Stimulated activated naive CD4-positive, alpha-beta T cell treated with Interleukin-2 at 50 U/mL for 16 hours (primary cell): ENCODE measurements at regions not wholly inside any gene's neighbourhood (a gene's known extent, or its start where the extent isn't known, plus 50 kb on each side); places are given as distances from the start of the nearest gene placed in this dataset.

Source experiments
- DNase-seq: peaks from one replicate; lab custom pipeline; 2025; lab: John Stamatoyannopoulos, UW

- DNase-seq: no peak
These were observed 79.3 kb upstream of the DRD2 start for GRCh38 chr11:113554526-113554925.

- no peak for DNase-seq
These were observed 78.7 kb upstream of the DRD2 start for GRCh38 chr11:113553915-113554314.

DNA sequence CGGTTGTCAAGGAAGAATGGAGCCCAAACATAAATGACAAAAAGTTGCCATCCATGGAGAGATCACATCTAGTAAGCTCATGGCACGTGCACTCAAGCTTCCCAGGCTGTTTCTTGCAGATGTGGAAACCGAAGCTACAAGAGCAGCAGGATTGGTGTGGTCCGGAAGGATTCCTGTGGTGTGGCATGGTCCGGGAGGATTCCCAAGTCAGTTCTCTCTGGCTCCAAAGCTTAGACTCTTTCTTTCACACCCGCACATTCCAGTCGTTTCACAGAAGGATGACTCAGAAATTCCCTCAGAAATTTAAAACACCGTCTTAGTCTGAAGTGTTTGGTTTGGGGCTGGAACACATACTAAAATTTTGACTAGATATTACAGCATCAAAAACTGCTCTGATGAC, 78.0 kb upstream of the DRD2 start:
- no peak for DNase-seq

- DNase-seq: no peak
These were observed 77.1 kb upstream of the DRD2 start for GRCh38 chr11:113552271-113552670.

DNA sequence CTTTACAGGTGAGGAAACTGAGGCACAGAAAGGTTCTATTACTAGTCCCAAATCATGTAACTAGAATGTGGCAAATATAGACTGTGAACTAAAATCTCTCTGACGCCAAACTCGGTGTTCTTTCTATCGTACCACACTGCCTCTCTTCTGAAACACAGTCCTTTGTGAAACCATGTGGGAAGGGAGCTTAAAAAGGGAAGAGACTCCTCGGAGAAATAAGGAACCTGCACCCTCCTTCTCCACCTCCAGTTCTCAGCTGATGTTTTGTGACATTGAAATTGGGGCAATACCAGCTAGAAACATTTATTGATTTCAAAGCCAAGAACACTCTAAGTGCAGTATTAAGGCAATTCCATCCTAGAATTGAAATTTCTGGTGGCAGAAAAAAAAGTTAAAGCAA, 76.4 kb upstream of the DRD2 start:
- no peak for DNase-seq

- no peak for DNase-seq
These were observed 74.7 kb upstream of the DRD2 start for GRCh38 chr11:113549611-113550578.

- DNase-seq: no peak
These were observed 73.9 kb upstream of the DRD2 start for GRCh38 chr11:113549061-113549460.

DNA sequence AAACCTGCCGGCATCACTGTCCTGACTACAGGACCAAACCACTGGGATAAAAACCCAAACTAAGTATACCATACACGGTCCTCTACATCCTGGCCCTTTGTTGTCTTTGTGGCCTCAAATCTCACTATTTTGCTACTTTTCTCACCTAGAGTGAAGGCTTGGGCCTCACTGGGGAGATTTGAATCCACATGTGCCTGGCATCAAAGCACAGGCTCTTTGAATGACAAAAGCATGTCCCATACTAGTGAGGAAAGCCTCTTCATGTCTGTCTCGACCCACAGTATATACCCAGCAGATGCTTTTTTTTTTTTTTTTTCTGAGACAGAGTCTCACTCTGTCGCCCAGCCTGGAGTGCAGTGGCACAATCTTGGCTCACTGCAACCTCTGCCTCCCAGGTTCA, 72.5 kb upstream of the DRD2 start:
- DNase-seq: no peak

DNA sequence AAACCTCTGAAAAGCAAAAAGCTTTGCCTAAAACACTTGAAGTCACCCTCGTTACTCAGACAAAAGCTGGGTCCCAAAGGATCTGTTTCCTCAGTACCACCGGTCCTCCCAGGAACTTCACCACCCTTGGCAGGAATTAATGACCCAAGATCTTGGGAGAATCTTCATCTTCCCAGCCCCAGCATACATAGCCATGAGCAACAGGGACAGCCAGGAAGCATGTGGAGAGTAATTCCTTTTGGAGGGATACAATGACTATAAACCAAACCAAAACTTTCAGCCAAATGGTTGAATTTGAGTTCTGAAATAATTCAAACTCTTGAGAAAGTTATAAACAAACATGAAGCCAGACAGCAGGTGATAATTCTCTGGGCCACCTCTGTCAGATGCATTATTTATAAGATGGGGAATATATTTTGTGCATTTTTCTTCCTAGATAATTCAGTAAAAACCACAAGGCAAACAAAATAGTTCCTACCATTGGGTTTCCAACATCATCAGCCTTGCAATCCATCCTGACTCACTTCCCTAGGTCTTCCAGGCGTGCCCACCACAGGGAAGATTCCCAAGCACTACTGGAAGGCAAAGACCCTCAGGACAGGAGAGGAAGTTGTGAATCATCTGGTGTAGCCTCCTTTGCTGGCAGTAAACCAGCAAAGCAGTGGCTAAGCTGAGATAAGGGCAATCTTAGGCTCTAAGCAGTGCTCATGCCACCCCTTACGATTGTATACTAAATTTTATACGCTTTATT, 71.7 kb upstream of the DRD2 start:
- DNase-seq: no peak

- no peak for DNase-seq
These were observed 67.2 kb upstream of the DRD2 start for GRCh38 chr11:113542420-113542819.

DNA sequence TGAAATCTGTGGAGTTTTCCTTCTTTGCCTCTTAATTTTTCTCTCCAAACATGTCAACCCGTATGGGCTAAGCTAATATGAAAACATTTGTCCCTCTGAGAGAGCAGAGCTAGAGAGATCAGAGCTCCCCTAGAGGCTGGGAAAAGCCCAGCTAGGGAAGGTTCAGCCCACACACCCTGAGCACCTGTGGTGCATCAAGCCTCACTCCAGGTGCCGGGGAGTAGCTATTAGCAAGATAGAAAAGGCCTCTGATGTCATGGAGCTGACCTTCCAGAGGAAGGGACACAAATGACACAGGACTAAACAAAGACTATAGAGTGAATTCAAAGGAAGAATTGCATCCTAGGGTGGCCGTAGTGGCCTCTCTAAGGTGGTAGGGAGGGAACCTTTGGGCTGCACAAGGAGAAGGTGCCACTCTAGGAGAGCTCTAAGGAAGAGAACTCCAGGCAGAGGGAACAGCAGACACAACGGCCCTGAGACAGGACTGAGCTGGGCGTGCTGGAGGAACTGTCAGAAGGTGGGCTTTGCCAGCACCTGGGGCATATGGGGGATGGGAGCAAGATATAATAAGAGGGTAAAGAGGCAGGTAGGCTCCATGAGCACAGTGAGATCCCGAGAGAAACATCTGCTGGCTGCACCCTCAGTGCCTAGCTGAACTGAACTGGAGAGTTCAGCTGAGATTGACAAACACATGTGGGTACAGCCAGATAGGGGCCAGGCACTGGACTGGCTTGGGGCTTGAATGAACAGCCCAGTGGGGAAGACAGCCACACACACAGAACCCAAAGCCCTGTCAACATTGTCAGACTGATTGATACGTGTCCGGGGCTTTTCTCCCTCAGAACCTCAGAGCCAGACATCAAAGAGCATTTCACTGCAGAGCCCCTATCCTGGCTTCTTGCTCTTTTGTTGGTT, 65.5 kb upstream of the DRD2 start:
- DNase-seq: no peak

DNA sequence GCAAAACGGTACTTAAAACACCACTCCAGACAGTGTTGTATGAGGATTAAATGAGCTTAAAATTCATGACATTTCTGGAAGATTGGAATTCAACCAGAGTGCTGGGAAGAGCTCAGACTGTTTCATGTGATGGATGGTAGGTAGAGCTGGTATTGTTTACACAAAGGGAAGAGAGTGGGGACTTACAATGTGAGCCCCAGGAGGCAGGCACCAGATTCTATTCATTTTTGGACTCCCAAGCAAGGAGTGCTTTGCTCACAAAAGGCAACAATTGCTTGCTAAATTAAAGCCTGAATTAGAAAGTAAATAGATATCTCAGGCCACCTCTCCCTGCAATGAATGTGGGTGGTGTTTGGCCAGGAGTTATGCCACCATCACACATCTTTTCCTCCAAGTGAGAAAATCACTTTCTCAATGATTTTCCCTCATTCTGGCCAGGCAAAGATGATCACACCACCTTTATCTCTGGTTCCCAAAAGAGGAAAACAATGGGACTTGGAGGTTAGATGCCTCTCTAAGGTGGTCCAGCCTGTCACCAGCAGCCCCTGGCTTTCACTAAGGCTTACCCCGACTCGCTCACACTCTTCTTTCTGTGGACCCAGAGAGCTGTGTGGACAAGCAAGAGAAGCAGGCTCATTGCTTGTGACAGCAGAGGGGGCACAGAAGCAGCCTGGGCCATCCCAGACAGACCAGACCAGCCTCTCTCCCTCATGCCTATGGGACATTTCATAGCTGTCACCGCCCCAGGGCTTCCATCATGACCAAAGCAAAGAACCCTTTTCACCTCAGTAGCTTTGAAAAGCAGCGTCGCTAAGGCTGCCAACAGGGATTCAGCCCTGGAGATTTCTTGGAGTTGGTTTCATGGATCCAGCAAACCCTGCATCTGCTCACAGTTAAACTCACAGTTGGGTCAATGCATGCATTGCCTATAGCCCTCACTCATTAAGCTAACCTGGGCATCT, 63.5 kb upstream of the DRD2 start:
- DNase-seq: no peak

GRCh38 chr11:113534625-113535024, 59.4 kb upstream of the DRD2 start:
- no peak for DNase-seq

- no peak for DNase-seq
These were observed 58.2 kb upstream of the DRD2 start for GRCh38 chr11:113533425-113533698.

- DNase-seq: peak; percentile 35
These were observed 57.7 kb upstream of the DRD2 start for GRCh38 chr11:113532697-113533424.

- DNase-seq: no peak
These were observed 56.6 kb upstream of the DRD2 start for GRCh38 chr11:113531575-113532451.

DNA sequence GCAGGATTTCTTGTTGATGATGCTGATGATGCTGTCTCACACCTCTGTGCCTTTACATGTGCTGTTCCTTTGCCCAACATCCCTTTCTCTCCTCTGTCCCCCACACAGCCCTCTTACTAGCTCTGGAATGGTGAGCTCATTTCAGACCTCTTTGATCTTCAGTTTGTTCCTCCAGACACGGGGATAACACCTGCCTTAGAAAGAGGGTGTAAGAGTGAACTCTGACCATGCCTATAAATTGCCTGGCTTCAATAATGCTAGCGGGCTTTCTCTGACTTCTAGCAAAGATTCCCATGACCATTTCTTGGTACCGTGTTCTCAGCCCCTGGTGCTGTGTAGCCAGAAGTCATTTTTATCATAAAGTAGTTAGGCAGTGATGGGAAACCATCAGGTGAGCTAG, 55.9 kb upstream of the DRD2 start:
- no peak for DNase-seq

- no peak for DNase-seq
These were observed 54.4 kb upstream of the DRD2 start for GRCh38 chr11:113529606-113530005.

DNA sequence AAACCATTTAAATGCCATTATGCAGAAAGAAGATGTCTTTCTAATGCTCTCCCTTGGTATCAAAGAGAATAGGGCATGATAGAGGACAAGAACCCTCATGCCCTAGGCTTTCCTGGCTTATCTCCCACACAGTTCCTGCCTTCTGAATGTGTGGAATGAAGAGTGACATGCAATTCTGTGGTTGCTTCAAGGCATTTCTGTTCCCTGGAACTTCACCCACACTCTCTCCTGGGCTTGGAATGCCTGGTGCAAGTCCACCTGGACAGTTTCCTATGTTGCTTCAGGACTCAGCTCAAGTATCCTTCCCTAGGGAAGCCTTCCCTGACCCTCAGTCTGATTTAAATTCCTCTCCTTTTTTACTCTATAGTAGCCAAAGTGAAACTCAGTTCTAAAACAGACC, 53.8 kb upstream of the DRD2 start:
- DNase-seq: no peak

DNA sequence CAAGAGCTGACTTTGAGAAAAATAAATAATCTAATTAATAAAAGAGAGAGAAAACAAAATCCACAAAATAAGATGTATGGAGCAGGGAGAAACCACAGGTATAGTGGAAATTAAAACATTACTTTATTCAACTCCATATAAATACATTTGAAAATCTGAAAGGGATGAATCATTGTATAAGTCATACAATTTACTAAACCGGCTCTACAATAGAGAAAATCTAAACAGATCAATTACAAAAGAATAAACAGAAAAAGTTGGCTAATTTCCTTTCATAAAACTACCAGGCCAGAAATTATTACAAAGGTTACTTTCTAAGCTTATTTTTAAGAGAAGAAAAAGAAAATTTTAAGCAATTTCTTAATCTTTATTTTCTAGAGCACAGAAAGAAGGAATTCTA, 51.3 kb upstream of the DRD2 start:
- no peak for DNase-seq
